MM.1S (cell line): ENCODE measurements at regions not wholly inside any gene's neighbourhood (a gene's known extent, or its start where the extent isn't known, plus 50 kb on each side); places are given as distances from the start of the nearest gene placed in this dataset.

Experiments
- EZH2 ChIP-seq: fragments of 300-600 bp; sonication (generic); optimal IDR thresholded peaks from 2 replicates; pipeline ENCODE3; 2017; ENCODE audit warnings: low read depth, mild to moderate bottlenecking, antibody characterized with exemption, low read length, mixed read lengths
- TF ChIP-seq, protein P1 (sequence below): fragments of 300-600 bp; sonication (generic); IDR thresholded peaks from 2 replicates; pipeline ENCODE4 v1.5.1; 2016; ENCODE audit warnings: antibody characterized with exemption, low read length, mixed read lengths

DNA sequence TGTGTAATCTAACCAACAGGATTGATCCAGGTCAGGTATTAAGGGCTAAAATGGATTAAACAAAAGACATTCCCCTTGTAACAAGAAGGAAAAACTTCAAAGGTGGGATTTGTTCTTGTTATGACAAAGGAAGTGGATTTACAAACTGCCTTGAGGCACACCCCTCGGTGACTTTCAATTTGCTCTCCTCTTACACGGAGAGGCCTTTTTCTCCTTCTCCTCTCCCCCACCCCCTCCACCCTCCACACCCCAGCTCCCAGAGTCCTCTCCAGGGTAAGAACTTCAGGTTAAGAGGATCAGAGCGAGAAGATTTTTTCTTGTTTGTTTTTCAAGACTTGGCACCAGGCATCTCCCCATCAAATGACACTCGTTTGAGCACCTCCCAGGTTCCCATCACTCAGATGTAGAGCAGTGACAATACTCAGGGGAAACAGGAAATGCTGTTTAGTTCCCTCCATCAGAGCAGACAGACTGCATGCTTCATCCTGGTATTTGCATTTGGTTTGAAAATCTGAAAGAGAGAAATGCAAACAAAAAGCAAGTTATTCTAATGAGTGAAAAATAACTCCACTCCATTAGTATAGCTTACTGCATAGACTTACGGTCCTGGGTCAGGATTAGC lies 77.6 kb upstream of the TMEM260 start:
- TF ChIP-seq, protein P1, sequence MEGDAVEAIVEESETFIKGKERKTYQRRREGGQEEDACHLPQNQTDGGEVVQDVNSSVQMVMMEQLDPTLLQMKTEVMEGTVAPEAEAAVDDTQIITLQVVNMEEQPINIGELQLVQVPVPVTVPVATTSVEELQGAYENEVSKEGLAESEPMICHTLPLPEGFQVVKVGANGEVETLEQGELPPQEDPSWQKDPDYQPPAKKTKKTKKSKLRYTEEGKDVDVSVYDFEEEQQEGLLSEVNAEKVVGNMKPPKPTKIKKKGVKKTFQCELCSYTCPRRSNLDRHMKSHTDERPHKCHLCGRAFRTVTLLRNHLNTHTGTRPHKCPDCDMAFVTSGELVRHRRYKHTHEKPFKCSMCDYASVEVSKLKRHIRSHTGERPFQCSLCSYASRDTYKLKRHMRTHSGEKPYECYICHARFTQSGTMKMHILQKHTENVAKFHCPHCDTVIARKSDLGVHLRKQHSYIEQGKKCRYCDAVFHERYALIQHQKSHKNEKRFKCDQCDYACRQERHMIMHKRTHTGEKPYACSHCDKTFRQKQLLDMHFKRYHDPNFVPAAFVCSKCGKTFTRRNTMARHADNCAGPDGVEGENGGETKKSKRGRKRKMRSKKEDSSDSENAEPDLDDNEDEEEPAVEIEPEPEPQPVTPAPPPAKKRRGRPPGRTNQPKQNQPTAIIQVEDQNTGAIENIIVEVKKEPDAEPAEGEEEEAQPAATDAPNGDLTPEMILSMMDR: no peak
- no peak for TF ChIP-seq EZH2
